DMS53 (cell line): ENCODE measurements at regions not wholly inside any gene's neighbourhood (a gene's known extent, or its start where the extent isn't known, plus 50 kb on each side); places are given as distances from the start of the nearest gene placed in this dataset.
A peak's percentile ranks its signal among the peaks of the same experiment; 100 is the strongest.

ENCODE experiments used
- DNase-seq: peaks from one replicate; lab custom pipeline; 2025; lab: John Stamatoyannopoulos, UW

- DNase-seq = no peak
These were observed 249.0 kb downstream of the PTPRU start for GRCh38 chr1:29485096-29485925.

- no peak for DNase-seq
These were observed 246.7 kb downstream of the PTPRU start for GRCh38 chr1:29482991-29483390.

- no peak for DNase-seq
These were observed 245.7 kb downstream of the PTPRU start for GRCh38 chr1:29482064-29482463.

GRCh38 chr1:29481031-29481430, 244.7 kb downstream of the PTPRU start:
- DNase-seq = no peak

- no peak for DNase-seq
These were observed 242.6 kb downstream of the PTPRU start for GRCh38 chr1:29478879-29479278.

GRCh38 chr1:29478151-29478791, 241.9 kb downstream of the PTPRU start:
- no peak for DNase-seq

GRCh38 chr1:29475326-29475725, 239.0 kb downstream of the PTPRU start:
- DNase-seq = no peak

GRCh38 chr1:29474274-29475244, 238.2 kb downstream of the PTPRU start:
- DNase-seq = no peak

- DNase-seq = no peak
These were observed 237.0 kb downstream of the PTPRU start for GRCh38 chr1:29473161-29473855.

- peak; percentile 70 for DNase-seq
These were observed 235.4 kb downstream of the PTPRU start for GRCh38 chr1:29471487-29472313.

- DNase-seq = peak; percentile 12
These were observed 234.4 kb downstream of the PTPRU start for GRCh38 chr1:29470788-29471119.

- DNase-seq = no peak
These were observed 233.9 kb downstream of the PTPRU start for GRCh38 chr1:29470087-29470787.

- DNase-seq = peak; percentile 37
These were observed 233.1 kb downstream of the PTPRU start for GRCh38 chr1:29469457-29469856.

- no peak for DNase-seq
These were observed 231.9 kb downstream of the PTPRU start for GRCh38 chr1:29467989-29468900.

GRCh38 chr1:29466258-29466657, 229.9 kb downstream of the PTPRU start:
- DNase-seq = no peak

GRCh38 chr1:29465755-29466154, 229.4 kb downstream of the PTPRU start:
- DNase-seq = peak; percentile 9

- DNase-seq = no peak
These were observed 225.8 kb downstream of the PTPRU start for GRCh38 chr1:29462096-29462495.

- DNase-seq = no peak
These were observed 224.9 kb downstream of the PTPRU start for GRCh38 chr1:29461115-29461739.

- no peak for DNase-seq
These were observed 224.4 kb downstream of the PTPRU start for GRCh38 chr1:29460694-29461093.
